H1 (cell line): ENCODE measurements at regions not wholly inside any gene's neighbourhood (a gene's known extent, or its start where the extent isn't known, plus 50 kb on each side); places are given as distances from the start of the nearest gene placed in this dataset.

Experiments used
- JUN ChIP-seq: IDR thresholded peaks from 2 replicates; pipeline ENCODE4 v1.6.1; 2011; ENCODE audit warnings: low read depth, mild to moderate bottlenecking, improper control_type of control experiment, low read length
- NANOG ChIP-seq: IDR thresholded peaks from 2 replicates; pipeline ENCODE4 v1.6.1; 2011; ENCODE audit warnings: low read length, low read depth, mild to moderate bottlenecking, inconsistent platforms; ENCODE audit not compliant: insufficient read depth, poor library complexity, severe bottlenecking
- POU5F1 ChIP-seq: IDR thresholded peaks from 2 replicates; pipeline ENCODE4 v1.6.1; 2011; ENCODE audit warnings: low read depth, mild to moderate bottlenecking, low read length, moderate library complexity
- RBBP5 ChIP-seq: IDR thresholded peaks from 2 replicates; pipeline ENCODE4 v1.7.1; 2012; ENCODE audit warnings: low read depth, mild to moderate bottlenecking, inconsistent platforms, low read length, moderate library complexity, borderline replicate concordance
- TF ChIP-seq, protein P1 (sequence below), 3 experiments: IDR thresholded peaks; 1 replicate in 2 of 3; 2 replicates in 1 of 3; pipeline versions ENCODE4 v1.5.1 to v1.6.1; 2011; ENCODE audit warnings: low read length in 3 of 3, mild to moderate bottlenecking in 3 of 3, inconsistent platforms in 2 of 3, low read depth in 1 of 3, moderate library complexity in 1 of 3; ENCODE audit not compliant: insufficient read depth in 1 of 3; ENCODE audit errors: control extremely low read depth in 1 of 3

DNA sequence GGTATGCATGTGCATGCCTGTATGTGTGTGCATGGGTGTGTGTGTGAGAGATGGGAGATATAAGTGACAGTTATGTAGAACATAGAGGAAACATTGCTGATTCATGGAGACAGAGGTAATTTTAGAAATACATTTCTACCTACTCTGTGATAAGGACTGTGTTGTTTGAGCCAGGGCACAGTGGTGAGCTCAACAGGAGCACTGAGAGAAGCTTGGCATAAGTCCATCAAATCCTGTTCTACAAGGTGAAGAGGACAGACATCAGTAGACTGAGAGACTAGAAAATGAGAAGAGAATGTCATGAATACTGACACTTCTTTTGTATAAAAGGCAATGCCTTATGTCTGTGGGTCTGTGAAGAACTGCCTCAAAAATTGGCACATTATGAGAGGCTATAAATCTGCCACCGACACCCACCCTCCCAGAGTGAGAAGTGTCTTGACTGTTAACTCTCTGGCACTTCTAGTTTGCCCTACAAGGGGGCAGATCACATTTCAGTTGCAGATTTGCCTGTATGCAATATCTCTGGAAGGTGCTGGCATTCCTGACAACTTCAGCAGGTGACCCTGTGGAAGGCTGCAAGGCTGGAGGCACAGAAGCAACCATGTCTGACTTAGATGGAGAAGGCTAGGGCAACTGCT lies 962.3 kb upstream of the NRXN1 start (continued):
- TF ChIP-seq, protein P1, sequence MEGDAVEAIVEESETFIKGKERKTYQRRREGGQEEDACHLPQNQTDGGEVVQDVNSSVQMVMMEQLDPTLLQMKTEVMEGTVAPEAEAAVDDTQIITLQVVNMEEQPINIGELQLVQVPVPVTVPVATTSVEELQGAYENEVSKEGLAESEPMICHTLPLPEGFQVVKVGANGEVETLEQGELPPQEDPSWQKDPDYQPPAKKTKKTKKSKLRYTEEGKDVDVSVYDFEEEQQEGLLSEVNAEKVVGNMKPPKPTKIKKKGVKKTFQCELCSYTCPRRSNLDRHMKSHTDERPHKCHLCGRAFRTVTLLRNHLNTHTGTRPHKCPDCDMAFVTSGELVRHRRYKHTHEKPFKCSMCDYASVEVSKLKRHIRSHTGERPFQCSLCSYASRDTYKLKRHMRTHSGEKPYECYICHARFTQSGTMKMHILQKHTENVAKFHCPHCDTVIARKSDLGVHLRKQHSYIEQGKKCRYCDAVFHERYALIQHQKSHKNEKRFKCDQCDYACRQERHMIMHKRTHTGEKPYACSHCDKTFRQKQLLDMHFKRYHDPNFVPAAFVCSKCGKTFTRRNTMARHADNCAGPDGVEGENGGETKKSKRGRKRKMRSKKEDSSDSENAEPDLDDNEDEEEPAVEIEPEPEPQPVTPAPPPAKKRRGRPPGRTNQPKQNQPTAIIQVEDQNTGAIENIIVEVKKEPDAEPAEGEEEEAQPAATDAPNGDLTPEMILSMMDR (IDR thresholded peaks at IDR 0.05; ENCODE audit: control extremely low read depth in 1 of 3, insufficient read depth in 1 of 3, low read depth in 1 of 3, low read length in 3 of 3), result no peak
- no peak for TF ChIP-seq RBBP5
- TF ChIP-seq POU5F1, result no peak
- no peak for TF ChIP-seq JUN
- TF ChIP-seq NANOG, result no peak
